Hepatocyte (in vitro differentiated cells): ENCODE measurements at regions not wholly inside any gene's neighbourhood (a gene's known extent, or its start where the extent isn't known, plus 50 kb on each side); places are given as distances from the start of the nearest gene placed in this dataset.

Experiments used
- EZH2phosphoT487 ChIP-seq: fragments of 200-600 bp; sonication (generic); IDR thresholded peaks from one replicate; pipeline ENCODE4 v1.6.1; 2018; ENCODE audit warnings: antibody characterized with exemption, mild to moderate bottlenecking, low read depth, moderate library complexity; ENCODE audit not compliant: unreplicated experiment, severe bottlenecking
- TF ChIP-seq, protein P1 (sequence below): fragments of 200-600 bp; sonication (generic); IDR thresholded peaks from 2 replicates; pipeline ENCODE4 v1.5.1; 2016; ENCODE audit warnings: antibody characterized with exemption, mild to moderate bottlenecking; ENCODE audit not compliant: poor library complexity

DNA sequence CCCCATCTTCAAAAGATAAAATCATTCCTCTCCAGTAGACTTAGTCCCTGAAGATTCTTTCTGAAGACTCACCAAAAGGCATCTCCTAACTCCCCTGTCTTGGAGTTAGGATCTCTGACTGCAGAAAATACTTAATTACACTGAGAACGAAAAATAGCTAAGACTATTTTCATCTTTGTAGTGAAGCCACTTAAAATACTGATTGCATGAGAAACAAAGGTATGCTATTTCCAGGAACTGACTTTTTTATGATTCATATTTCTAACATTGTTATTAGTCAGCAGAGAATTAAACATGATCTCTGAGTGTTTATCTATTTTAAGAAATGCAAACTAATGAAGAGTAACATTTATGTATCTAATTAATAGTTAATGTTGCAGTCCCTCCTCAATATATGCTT is 71.8 kb upstream of the NR3C2 start:
- TF ChIP-seq, protein P1, sequence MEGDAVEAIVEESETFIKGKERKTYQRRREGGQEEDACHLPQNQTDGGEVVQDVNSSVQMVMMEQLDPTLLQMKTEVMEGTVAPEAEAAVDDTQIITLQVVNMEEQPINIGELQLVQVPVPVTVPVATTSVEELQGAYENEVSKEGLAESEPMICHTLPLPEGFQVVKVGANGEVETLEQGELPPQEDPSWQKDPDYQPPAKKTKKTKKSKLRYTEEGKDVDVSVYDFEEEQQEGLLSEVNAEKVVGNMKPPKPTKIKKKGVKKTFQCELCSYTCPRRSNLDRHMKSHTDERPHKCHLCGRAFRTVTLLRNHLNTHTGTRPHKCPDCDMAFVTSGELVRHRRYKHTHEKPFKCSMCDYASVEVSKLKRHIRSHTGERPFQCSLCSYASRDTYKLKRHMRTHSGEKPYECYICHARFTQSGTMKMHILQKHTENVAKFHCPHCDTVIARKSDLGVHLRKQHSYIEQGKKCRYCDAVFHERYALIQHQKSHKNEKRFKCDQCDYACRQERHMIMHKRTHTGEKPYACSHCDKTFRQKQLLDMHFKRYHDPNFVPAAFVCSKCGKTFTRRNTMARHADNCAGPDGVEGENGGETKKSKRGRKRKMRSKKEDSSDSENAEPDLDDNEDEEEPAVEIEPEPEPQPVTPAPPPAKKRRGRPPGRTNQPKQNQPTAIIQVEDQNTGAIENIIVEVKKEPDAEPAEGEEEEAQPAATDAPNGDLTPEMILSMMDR, result no peak
- no peak for TF ChIP-seq EZH2phosphoT487
